Smooth muscle cell (in vitro differentiated cells): ENCODE measurements at regions not wholly inside any gene's neighbourhood (a gene's known extent, or its start where the extent isn't known, plus 50 kb on each side); places are given as distances from the start of the nearest gene placed in this dataset.

Source experiments
- DNase-seq: peaks from one replicate; lab custom pipeline; 2025; ENCODE audit not compliant: unreplicated experiment; lab: John Stamatoyannopoulos, UW
- H2AFZ ChIP-seq: fragments of 200-600 bp; sonication (generic); 2 replicates; pipeline ENCODE4 v1.6.0; 2016; ENCODE audit warnings: antibody characterized with exemption, low read depth, mild to moderate bottlenecking
- H3F3A ChIP-seq: fragments of 200-600 bp; sonication (generic); 2 replicates; pipeline ENCODE4 v1.6.0; 2017; ENCODE audit warnings: antibody characterized with exemption, low read depth
- H3K27ac ChIP-seq: fragments of 200-600 bp; sonication (generic); 2 replicates; pipeline ENCODE4 v1.5.1; 2016; ENCODE audit warnings: low read depth, mild to moderate bottlenecking
- H3K27me3 ChIP-seq: fragments of 200-600 bp; sonication (generic); 2 replicates; pipeline ENCODE4 v1.6.1; 2016; ENCODE audit warnings: low read depth, mild to moderate bottlenecking
- H3K36me3 ChIP-seq: fragments of 200-600 bp; sonication (generic); 2 replicates; pipeline ENCODE4 v1.5.1; 2016; ENCODE audit warnings: low read depth
- H3K4me1 ChIP-seq: fragments of 200-600 bp; sonication (generic); 2 replicates; pipeline ENCODE4 v1.5.1; 2016; ENCODE audit warnings: low read depth
- H3K4me2 ChIP-seq: fragments of 200-600 bp; sonication (generic); 2 replicates; pipeline ENCODE4 v1.6.0; 2016; ENCODE audit warnings: mild to moderate bottlenecking
- H3K4me3 ChIP-seq: fragments of 200-600 bp; sonication (generic); 2 replicates; pipeline ENCODE4 v1.5.1; 2016; ENCODE audit warnings: mild to moderate bottlenecking
- H3K79me2 ChIP-seq: fragments of 200-600 bp; sonication (generic); 2 replicates; pipeline ENCODE4 v1.6.0; 2016; ENCODE audit warnings: low read depth, mild to moderate bottlenecking
- H3K9ac ChIP-seq: fragments of 200-600 bp; sonication (generic); 2 replicates; pipeline ENCODE4 v1.6.0; 2016; ENCODE audit warnings: low read depth
- H3K9me3 ChIP-seq: fragments of 200-600 bp; sonication (generic); replicated peaks from 2 replicates; pipeline ENCODE4 v1.5.1; 2016; ENCODE audit warnings: low read depth
- H4K20me1 ChIP-seq: fragments of 200-600 bp; sonication (generic); 2 replicates; pipeline ENCODE4 v1.6.0; 2016; ENCODE audit warnings: low read depth
- CTCF ChIP-seq: fragments of 200-600 bp; sonication (generic); IDR thresholded peaks from 2 replicates; pipeline ENCODE4 v1.5.1; 2017; ENCODE audit warnings: borderline replicate concordance, mild to moderate bottlenecking, antibody characterized with exemption; ENCODE audit not compliant: insufficient read depth, poor library complexity, severe bottlenecking
- WGBS: methylation state at CpG from one replicate; pipeline ENCODE4 v1.1.7; 2016; ENCODE audit warnings: low lambda C conversion rate; 5-methylcytosine and 5-hydroxymethylcytosine counted together

GRCh38 chr20:22371843-22372242 is 212.5 kb downstream of the FOXA2 start:
- Histone ChIP-seq H3K9me3 (no peaks in the 10 kb centered on the region), H3K4me1 (no peaks in the 10 kb centered on the region), H3K27me3 (peaks cover 25% of the 10 kb centered on the region), H2AFZ (no peak overlapping the region), H3F3A (no peaks in the 10 kb centered on the region), H3K36me3 (no peaks in the 10 kb centered on the region), H3K4me2 (no peak overlapping the region), H3K79me2 (no peaks in the 10 kb centered on the region), H4K20me1 (no peaks in the 10 kb centered on the region), H3K4me3 (no peak overlapping the region), H3K27ac (no peak overlapping the region), H3K9ac (no peak overlapping the region)
- no peak for DNase-seq
- 61% methylated on average over 5 of the region's 5 CpGs for WGBS
- no peak for TF ChIP-seq CTCF

- H2AFZ ChIP-seq: no peak overlapping the region
- TF ChIP-seq CTCF: no peak
- no peaks in the 10 kb centered on the region for H3K36me3 ChIP-seq
- 90% methylated on average over 2 of the region's 2 CpGs for WGBS
- no peak overlapping the region for H3K27ac ChIP-seq
- no peaks in the 10 kb centered on the region for H3K4me1 ChIP-seq
- H3K27me3 ChIP-seq: peaks cover 34% of the 10 kb centered on the region
- no peaks in the 10 kb centered on the region for H3K79me2 ChIP-seq
- H3K9me3 ChIP-seq: no peaks in the 10 kb centered on the region
- H3F3A ChIP-seq: no peaks in the 10 kb centered on the region
- H3K9ac ChIP-seq: no peak overlapping the region
- no peaks in the 10 kb centered on the region for H4K20me1 ChIP-seq
- H3K4me2 ChIP-seq: no peak overlapping the region
- H3K4me3 ChIP-seq: no peak overlapping the region
- DNase-seq: no peak
Measured at GRCh38 chr20:22370137-22370536, 214.2 kb downstream of the FOXA2 start.

- Histone ChIP-seq H3K4me1 (no peaks in the 10 kb centered on the region), H4K20me1 (no peaks in the 10 kb centered on the region), H3K79me2 (no peaks in the 10 kb centered on the region), H3K9ac (no peak overlapping the region), H3K9me3 (no peaks in the 10 kb centered on the region), H3F3A (no peaks in the 10 kb centered on the region), H3K27me3 (peaks cover 34% of the 10 kb centered on the region), H3K4me3 (no peak overlapping the region), H2AFZ (no peak overlapping the region), H3K27ac (no peak overlapping the region), H3K36me3 (no peaks in the 10 kb centered on the region), H3K4me2 (no peak overlapping the region)
- no peak for DNase-seq
- WGBS: 82% methylated on average over 3 of the region's 3 CpGs
- no peak for TF ChIP-seq CTCF
Measured at GRCh38 chr20:22369100-22369499, 215.3 kb downstream of the FOXA2 start.

- WGBS: 90% methylated on average over 4 of the region's 4 CpGs
Measured at GRCh38 chr20:22368235-22368634, 216.1 kb downstream of the FOXA2 start.

More at GRCh38 chr20:22368235-22368634, 216.1 kb downstream of the FOXA2 start:
- Histone ChIP-seq H3K36me3 (no peaks in the 10 kb centered on the region), H3K9ac (no peak overlapping the region), H4K20me1 (no peaks in the 10 kb centered on the region), H3K9me3 (no peaks in the 10 kb centered on the region), H3K27me3 (peaks cover 34% of the 10 kb centered on the region), H3F3A (no peaks in the 10 kb centered on the region), H3K27ac (no peak overlapping the region), H2AFZ (no peak overlapping the region), H3K79me2 (no peaks in the 10 kb centered on the region), H3K4me3 (no peak overlapping the region), H3K4me2 (no peak overlapping the region), H3K4me1 (no peaks in the 10 kb centered on the region)
- no peak for DNase-seq
- TF ChIP-seq CTCF: no peak
